ENCODE measurements at regions not wholly inside any gene's neighbourhood (a gene's known extent, or its start where the extent isn't known, plus 50 kb on each side); places are given as distances from the start of the nearest gene placed in this dataset.

GRCh38 chr11:20289732-20290131 lies 73.8 kb upstream of the HTATIP2 start:
- TF ChIP-seq CTCF (IDR thresholded peaks at IDR 0.05; ENCODE audit: borderline replicate concordance, extremely low read depth, low read length, poor library complexity, severe bottlenecking) (no peak), EZH2 (IDR thresholded peaks at IDR 0.05; ENCODE audit: borderline replicate concordance, low read depth, low read length, severe bottlenecking) (no peak)
